NB4 (cell line): ENCODE measurements at regions not wholly inside any gene's neighbourhood (a gene's known extent, or its start where the extent isn't known, plus 50 kb on each side); places are given as distances from the start of the nearest gene placed in this dataset.

ENCODE experiments used
- DNase-seq: peaks from one replicate; pipeline ENCODE4 v3.0.0; 2010; ENCODE audit warnings: low read depth
- H3K4me3 ChIP-seq: one replicate; pipeline ENCODE4 v1.5.1; 2011; ENCODE audit warnings: mild to moderate bottlenecking, low read depth, low read length, moderate library complexity
- MYC ChIP-seq: IDR thresholded peaks from 2 replicates; pipeline ENCODE4 v1.6.1; 2011; ENCODE audit warnings: low read depth, low read length
- POLR2A ChIP-seq: IDR thresholded peaks from 2 replicates; pipeline ENCODE4 v1.6.1; 2011; ENCODE audit warnings: mild to moderate bottlenecking; ENCODE audit not compliant: insufficient read length; ENCODE audit errors: extremely low read depth
- TF ChIP-seq, protein P1 (sequence below): IDR thresholded peaks from 2 replicates; pipeline ENCODE4 v1.6.1; 2011; ENCODE audit warnings: low read depth, low read length
- TF ChIP-seq, protein P2 (sequence below): IDR thresholded peaks from one replicate; pipeline ENCODE4 v1.5.1; 2012; ENCODE audit warnings: low read depth, low read length

DNA sequence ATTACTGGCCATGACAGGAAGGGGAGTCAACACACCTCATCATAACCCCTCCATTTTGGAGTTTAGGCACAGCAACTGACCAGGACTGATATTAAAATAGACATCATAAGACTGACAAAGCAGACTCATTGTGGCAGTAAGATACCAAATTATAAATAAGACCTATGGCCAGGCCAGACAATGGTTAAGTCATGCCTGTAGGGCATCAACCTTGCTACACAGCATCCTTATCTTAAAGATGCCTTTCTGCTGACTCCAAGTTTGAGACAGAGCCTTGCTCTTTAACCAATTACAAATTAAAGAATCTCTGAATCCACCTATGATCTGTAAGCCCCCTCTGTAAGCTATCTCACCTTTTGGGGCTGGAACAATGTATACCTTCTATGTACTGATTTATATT lies 65.5 kb downstream of the VCX2 start:
- no peak overlapping the region for H3K4me3 ChIP-seq
- no peak for DNase-seq
- TF ChIP-seq MYC (no peak), POLR2A (no peak)
- TF ChIP-seq, protein P1, sequence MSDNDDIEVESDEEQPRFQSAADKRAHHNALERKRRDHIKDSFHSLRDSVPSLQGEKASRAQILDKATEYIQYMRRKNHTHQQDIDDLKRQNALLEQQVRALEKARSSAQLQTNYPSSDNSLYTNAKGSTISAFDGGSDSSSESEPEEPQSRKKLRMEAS, result no peak
- TF ChIP-seq, protein P2, sequence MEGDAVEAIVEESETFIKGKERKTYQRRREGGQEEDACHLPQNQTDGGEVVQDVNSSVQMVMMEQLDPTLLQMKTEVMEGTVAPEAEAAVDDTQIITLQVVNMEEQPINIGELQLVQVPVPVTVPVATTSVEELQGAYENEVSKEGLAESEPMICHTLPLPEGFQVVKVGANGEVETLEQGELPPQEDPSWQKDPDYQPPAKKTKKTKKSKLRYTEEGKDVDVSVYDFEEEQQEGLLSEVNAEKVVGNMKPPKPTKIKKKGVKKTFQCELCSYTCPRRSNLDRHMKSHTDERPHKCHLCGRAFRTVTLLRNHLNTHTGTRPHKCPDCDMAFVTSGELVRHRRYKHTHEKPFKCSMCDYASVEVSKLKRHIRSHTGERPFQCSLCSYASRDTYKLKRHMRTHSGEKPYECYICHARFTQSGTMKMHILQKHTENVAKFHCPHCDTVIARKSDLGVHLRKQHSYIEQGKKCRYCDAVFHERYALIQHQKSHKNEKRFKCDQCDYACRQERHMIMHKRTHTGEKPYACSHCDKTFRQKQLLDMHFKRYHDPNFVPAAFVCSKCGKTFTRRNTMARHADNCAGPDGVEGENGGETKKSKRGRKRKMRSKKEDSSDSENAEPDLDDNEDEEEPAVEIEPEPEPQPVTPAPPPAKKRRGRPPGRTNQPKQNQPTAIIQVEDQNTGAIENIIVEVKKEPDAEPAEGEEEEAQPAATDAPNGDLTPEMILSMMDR, result no peak

DNA sequence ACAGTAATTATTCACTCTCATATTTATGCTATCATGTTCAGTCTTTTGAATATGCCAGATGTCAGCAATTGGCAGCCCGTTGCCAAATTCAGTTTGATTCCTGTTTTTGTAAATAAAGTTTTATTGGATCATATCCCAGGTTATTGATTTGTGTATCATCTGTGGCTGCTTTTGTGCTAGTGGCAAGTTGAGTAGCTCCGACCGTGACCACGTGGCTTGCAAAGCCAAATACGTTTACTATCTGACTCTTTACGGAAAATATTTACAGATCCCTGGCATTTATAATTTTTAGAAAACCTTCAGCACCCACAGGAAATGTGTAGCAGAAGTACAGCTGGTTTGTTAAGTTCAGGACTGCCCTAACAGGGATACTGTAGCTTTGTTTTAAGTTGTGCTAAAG lies 67.4 kb downstream of the VCX2 start:
- DNase-seq, result no peak
- TF ChIP-seq, protein P2, result no peak
- no peak for TF ChIP-seq POLR2A
- TF ChIP-seq MYC, result no peak
- TF ChIP-seq, protein P1, result no peak

DNA sequence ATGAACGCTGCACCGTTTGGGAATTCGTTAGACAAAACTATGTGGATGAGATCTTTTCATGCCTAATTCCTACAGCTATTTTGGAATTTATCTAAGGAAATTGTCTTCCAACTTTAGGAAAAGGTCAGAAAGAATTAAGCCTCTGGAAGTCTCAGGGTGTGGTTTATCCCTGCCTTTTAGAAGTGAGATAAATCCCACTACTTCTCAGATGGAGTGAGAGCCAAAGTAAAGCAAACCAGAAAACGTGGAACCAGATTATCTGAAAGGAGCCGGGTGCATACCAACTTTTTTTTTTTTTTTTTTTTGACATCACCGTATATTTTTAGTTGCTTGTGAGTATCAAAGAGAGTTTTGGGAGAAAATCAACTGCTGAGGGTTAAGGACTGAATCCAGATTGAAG lies 79.6 kb downstream of the VCX2 start:
- TF ChIP-seq, protein P2, result no peak
- TF ChIP-seq MYC, result no peak
- TF ChIP-seq, protein P1, result no peak
- no peak for TF ChIP-seq POLR2A
- no peak for DNase-seq
- no peak overlapping the region for H3K4me3 ChIP-seq

More for the DNA sequence above, 67.4 kb downstream of the VCX2 start:
- no peak overlapping the region for H3K4me3 ChIP-seq

DNA sequence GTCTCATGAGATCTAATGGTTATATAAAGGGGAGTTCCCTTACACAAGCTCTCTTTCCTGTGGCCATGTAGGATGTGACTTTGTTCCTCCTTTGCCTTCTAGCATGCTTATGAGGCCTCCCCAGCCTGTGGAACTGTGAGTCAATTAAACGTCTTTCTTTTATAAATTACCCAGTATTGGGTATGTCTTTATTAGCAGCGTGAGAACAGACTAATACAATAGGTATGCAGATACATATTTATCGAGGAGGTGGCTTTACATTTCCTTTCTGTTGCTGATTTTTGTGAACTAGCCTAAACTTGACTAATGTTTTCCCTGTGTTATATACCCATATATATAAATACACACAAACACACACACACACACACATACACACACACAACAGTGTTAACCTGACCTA lies 80.2 kb downstream of the VCX2 start:
- TF ChIP-seq MYC (no peak), POLR2A (no peak)
- TF ChIP-seq, protein P2, result no peak
- TF ChIP-seq, protein P1, result no peak
- DNase-seq, result no peak
- no peak overlapping the region for H3K4me3 ChIP-seq

DNA sequence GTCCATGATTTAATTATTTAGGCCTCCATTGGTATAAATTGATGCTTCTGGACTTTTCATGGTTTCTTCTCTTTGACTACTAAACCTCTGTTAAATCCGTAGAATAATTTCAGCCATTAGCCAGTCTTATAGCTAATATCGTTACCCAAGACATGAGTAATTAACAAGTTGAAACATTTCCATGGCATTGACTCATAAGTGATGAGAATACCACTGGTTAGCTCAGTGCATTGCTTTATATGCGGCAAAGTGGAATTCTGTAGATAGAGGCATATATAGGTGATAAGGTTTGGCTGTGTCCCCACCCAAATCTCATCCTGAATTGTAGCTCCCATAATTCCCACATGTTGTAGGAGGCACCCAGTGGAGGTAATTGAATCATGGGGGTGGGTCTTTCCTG lies 80.6 kb downstream of the VCX2 start:
- H3K4me3 ChIP-seq, result no peak overlapping the region
- DNase-seq, result no peak
- TF ChIP-seq, protein P2, result no peak
- TF ChIP-seq MYC, result no peak
- TF ChIP-seq, protein P1, result no peak
- TF ChIP-seq POLR2A, result no peak

DNA sequence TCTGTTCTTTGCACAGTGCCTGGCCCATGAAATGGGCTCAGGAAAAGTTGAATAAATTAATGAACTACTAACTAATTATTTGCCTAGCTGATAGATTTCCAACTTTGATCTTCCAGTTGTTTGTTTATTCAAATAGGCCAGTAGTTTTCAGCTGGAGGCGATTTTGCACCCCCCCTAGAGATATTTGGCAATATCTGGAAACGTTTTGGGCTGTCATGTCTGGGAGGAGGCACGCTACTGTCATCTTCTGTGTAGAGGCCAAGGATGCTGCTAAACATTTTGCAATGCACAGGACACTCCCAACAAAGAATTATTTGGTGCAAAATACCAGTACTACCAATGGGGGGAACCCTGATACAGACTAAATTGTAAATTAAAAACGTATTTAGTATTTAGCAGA lies 81.9 kb downstream of the VCX2 start:
- TF ChIP-seq MYC (no peak), POLR2A (no peak)
- TF ChIP-seq, protein P2, result no peak
- TF ChIP-seq, protein P1, result no peak

More for the DNA sequence above, 81.9 kb downstream of the VCX2 start:
- H3K4me3 ChIP-seq, result no peak overlapping the region
- DNase-seq, result no peak
